HFF-Myc (cell line): ENCODE measurements at regions not wholly inside any gene's neighbourhood (a gene's known extent, or its start where the extent isn't known, plus 50 kb on each side); places are given as distances from the start of the nearest gene placed in this dataset.

Source experiments
- DNase-seq: peaks from one replicate; pipeline ENCODE4 v3.0.0-alpha.2; 2011; ENCODE audit warnings: low read depth; ENCODE audit errors: extremely low read depth
- H3K4me3 ChIP-seq: replicated peaks from 2 replicates; pipeline ENCODE4 v1.5.1; 2011; ENCODE audit warnings: low read depth, mild to moderate bottlenecking, control low read depth, low read length
- CTCF ChIP-seq: IDR thresholded peaks from 2 replicates; pipeline ENCODE4 v1.5.1; 2012; ENCODE audit warnings: mild to moderate bottlenecking, low read depth, low read length, control low read depth; ENCODE audit errors: missing control alignments

GRCh38 chr13:86933676-86934075 lies 737.5 kb upstream of the SLITRK5 start:
- no peak overlapping the region for H3K4me3 ChIP-seq
- DNase-seq = no peak
- TF ChIP-seq CTCF = no peak

GRCh38 chr13:86937316-86937715 lies 733.9 kb upstream of the SLITRK5 start:
- H3K4me3 ChIP-seq = no peak overlapping the region
- no peak for DNase-seq
- no peak for TF ChIP-seq CTCF

- no peak for TF ChIP-seq CTCF
- no peak for DNase-seq
- H3K4me3 ChIP-seq = no peak overlapping the region
These were observed 725.6 kb upstream of the SLITRK5 start for GRCh38 chr13:86945584-86945983.

GRCh38 chr13:86946734-86947133 lies 724.4 kb upstream of the SLITRK5 start:
- DNase-seq = no peak
- TF ChIP-seq CTCF = no peak
- H3K4me3 ChIP-seq = no peak overlapping the region

GRCh38 chr13:86954341-86954740 lies 716.8 kb upstream of the SLITRK5 start:
- no peak for DNase-seq
- TF ChIP-seq CTCF = no peak
- H3K4me3 ChIP-seq = no peak overlapping the region

GRCh38 chr13:86960876-86961275 lies 710.3 kb upstream of the SLITRK5 start:
- no peak for DNase-seq
- TF ChIP-seq CTCF = no peak
- no peak overlapping the region for H3K4me3 ChIP-seq

- TF ChIP-seq CTCF = no peak
- no peak overlapping the region for H3K4me3 ChIP-seq
- no peak for DNase-seq
These were observed 696.7 kb upstream of the SLITRK5 start for GRCh38 chr13:86974251-86974994.
